ENCODE measurements at regions not wholly inside any gene's neighbourhood (a gene's known extent, or its start where the extent isn't known, plus 50 kb on each side); places are given as distances from the start of the nearest gene placed in this dataset.
A peak's percentile ranks its signal among the peaks of the same experiment; 100 is the strongest.

- DNase-seq (ENCODE audit: low read depth in 3 of 3, low spot score in 1 of 3): no peak
These were observed 57.4 kb downstream of the IGLL1 start for GRCh38 chr22:23522623-23523251.

- DNase-seq (ENCODE audit: low read depth in 3 of 3, low spot score in 1 of 3): peak; percentile 20 to 37 (median 28)
These were observed 58.5 kb downstream of the IGLL1 start for GRCh38 chr22:23521441-23522113.

- DNase-seq (ENCODE audit: low read depth in 3 of 3, low spot score in 1 of 3): no peak
These were observed 59.1 kb downstream of the IGLL1 start for GRCh38 chr22:23520863-23521440.

GRCh38 chr22:23519442-23520157, 60.5 kb downstream of the IGLL1 start:
- DNase-seq (ENCODE audit: low read depth in 3 of 3, low spot score in 1 of 3): no peak

- no peak for DNase-seq (ENCODE audit: low read depth in 3 of 3, low spot score in 1 of 3)
These were observed 61.5 kb downstream of the IGLL1 start for GRCh38 chr22:23518376-23519187.

GRCh38 chr22:23517804-23518375, 62.2 kb downstream of the IGLL1 start:
- DNase-seq (ENCODE audit: low read depth in 3 of 3, low spot score in 1 of 3): no peak

- DNase-seq (ENCODE audit: low read depth in 3 of 3, low spot score in 1 of 3): no peak
These were observed 63.8 kb downstream of the IGLL1 start for GRCh38 chr22:23516304-23516703.

- no peak for DNase-seq (ENCODE audit: low read depth in 3 of 3, low spot score in 1 of 3)
These were observed 65.6 kb downstream of the IGLL1 start for GRCh38 chr22:23514322-23515038.

- DNase-seq (ENCODE audit: low read depth in 3 of 3, low spot score in 1 of 3): no peak
These were observed 66.4 kb downstream of the IGLL1 start for GRCh38 chr22:23513705-23514104.

- DNase-seq (ENCODE audit: low read depth in 3 of 3, low spot score in 1 of 3): no peak
These were observed 67.0 kb downstream of the IGLL1 start for GRCh38 chr22:23513133-23513532.

- DNase-seq (ENCODE audit: low read depth in 3 of 3, low spot score in 1 of 3): no peak
These were observed 67.4 kb downstream of the IGLL1 start for GRCh38 chr22:23512721-23513120.

GRCh38 chr22:23512348-23512705, 67.8 kb downstream of the IGLL1 start:
- DNase-seq (ENCODE audit: low read depth in 3 of 3, low spot score in 1 of 3): no peak

GRCh38 chr22:23511627-23512347, 68.3 kb downstream of the IGLL1 start:
- DNase-seq (ENCODE audit: low read depth in 3 of 3, low spot score in 1 of 3): no peak

GRCh38 chr22:23509571-23510302, 70.4 kb downstream of the IGLL1 start:
- DNase-seq (ENCODE audit: low read depth in 3 of 3, low spot score in 1 of 3): no peak

GRCh38 chr22:23504516-23504915, 75.6 kb downstream of the IGLL1 start:
- no peak for DNase-seq (ENCODE audit: low read depth in 3 of 3, low spot score in 1 of 3)

GRCh38 chr22:23503736-23504440, 76.2 kb downstream of the IGLL1 start:
- DNase-seq (ENCODE audit: low read depth in 3 of 3, low spot score in 1 of 3): no peak

- DNase-seq (ENCODE audit: low read depth in 3 of 3, low spot score in 1 of 3): no peak
These were observed 76.9 kb downstream of the IGLL1 start for GRCh38 chr22:23503142-23503541.

GRCh38 chr22:23501708-23502107, 78.4 kb downstream of the IGLL1 start:
- no peak for DNase-seq (ENCODE audit: low read depth in 3 of 3, low spot score in 1 of 3)

Measured in stimulated activated CD4-positive, alpha-beta T cell treated with anti-CD3 and anti-CD28 coated beads, TNF-alpha, amount 100 ng/mL, for 1 hour (primary cell).